ENCODE measurements at regions not wholly inside any gene's neighbourhood (a gene's known extent, or its start where the extent isn't known, plus 50 kb on each side); places are given as distances from the start of the nearest gene placed in this dataset.

DNA sequence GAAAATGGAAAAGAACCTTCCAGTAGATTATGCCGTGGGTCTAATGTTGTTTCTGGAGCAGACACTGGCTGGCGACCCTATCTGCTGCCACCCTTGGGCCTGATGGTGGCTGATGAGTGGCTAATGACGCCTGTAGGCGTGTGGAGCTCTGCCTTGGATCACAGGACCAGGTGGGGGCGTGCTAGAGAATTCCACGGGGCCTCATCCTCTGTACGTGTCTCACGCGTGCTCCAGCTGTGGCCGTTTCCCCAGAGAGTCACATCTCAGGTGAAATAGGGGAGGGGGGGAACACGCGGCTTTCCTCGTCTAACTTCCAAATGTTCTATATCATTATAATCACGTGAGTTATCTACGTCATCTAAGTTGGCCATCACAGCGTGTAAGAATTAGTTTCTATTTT lies 160.9 kb upstream of the SMIM21 start:
- DNase-seq (ENCODE audit: low read depth in 2 of 2): no peak

DNA sequence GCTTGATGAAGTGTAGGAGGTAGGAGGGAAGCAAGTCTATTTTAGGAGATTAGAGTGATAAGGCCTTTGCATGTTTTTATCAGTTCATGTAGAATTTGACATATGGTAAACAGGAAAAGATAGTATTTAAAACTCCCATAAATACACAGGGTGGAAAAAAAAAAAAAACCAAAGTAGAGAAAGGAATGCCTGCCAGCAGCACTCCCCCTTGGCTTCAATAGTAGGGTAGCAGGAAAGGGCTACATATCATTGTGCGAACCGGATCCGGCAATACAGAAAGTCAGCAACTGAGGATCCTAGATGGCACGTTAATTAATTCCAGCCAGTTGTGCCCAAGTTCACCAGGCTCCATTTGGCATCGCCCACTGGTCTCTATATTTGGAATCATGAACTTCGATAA lies 159.6 kb upstream of the SMIM21 start:
- DNase-seq (ENCODE audit: low read depth in 2 of 2): no peak

DNA sequence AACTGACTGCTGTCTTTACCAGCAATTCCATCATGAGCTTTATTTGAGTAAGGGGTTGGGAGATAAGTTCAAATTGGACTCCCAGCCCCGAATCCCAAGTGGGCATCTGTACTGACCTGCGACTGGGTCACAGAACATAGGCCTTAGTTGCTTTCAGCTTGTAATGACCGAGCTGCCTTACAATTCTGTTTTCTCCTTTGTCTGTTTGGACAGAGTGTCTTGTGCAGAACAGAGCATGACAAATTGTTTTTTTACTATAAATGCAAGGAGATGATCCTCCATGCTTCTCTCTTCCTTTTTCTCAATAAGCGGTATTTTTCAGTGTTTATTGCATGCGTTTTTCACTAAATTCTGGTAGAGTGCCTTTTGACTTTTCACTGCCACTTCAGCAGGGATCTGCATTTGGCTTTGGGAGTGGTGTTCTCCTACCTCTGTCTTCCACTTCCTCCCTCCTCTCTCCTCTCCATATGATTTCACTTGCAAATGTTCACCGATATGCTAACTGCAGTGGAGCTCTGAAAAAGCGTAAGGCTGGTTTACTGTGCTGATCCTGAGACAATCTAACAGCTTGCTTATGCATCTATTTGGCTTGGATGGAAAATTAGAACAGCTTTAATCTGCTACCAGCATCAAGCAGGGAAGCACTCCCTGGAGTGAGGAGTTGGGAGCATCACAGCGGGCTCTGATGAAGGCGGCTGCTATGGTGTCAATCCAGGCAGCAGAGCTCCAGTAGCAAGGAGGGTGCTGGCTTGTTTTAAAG lies 158.8 kb upstream of the SMIM21 start:
- DNase-seq (ENCODE audit: low read depth in 2 of 2): no peak

DNA sequence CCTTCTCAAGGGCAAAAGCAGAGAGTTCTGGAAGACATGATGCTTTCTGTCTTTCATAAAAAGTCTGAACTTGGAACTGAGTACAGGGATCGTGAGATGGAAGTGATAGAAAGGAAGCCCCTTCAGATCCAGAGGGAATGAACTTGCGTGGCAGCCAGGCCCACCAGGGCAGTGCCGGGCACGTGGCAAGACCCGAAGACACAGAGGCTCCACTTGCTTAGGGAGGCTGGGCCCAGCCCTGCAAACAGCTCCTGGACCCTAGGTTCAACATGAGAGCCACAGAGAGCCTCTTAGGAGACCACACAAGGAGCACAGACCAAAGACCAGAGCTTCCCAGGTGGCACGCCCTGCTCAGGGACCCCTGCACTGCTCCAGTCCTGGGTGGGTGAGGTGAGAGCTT lies 155.4 kb upstream of the SMIM21 start:
- no peak for DNase-seq (ENCODE audit: low read depth in 2 of 2)

DNA sequence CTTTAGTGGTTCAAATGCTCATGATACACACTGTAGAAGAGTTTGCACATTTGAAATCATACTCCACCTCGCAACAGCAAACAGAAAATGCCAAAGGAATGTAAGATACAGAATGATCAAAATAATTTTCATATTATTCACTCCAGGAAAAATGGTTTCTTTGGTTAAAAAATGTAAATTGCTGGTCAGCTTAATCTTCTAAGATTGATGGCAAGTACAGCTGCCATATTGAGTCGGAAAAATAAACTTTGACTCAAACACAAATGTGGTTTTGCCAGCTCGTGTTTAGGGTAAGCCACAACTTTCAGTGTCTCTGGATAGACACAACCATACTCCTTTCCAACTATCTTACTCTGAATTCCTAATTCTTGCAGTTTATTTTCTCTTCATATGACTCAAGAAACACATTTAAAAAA lies 154.9 kb upstream of the SMIM21 start:
- DNase-seq (ENCODE audit: low read depth in 2 of 2): no peak

DNA sequence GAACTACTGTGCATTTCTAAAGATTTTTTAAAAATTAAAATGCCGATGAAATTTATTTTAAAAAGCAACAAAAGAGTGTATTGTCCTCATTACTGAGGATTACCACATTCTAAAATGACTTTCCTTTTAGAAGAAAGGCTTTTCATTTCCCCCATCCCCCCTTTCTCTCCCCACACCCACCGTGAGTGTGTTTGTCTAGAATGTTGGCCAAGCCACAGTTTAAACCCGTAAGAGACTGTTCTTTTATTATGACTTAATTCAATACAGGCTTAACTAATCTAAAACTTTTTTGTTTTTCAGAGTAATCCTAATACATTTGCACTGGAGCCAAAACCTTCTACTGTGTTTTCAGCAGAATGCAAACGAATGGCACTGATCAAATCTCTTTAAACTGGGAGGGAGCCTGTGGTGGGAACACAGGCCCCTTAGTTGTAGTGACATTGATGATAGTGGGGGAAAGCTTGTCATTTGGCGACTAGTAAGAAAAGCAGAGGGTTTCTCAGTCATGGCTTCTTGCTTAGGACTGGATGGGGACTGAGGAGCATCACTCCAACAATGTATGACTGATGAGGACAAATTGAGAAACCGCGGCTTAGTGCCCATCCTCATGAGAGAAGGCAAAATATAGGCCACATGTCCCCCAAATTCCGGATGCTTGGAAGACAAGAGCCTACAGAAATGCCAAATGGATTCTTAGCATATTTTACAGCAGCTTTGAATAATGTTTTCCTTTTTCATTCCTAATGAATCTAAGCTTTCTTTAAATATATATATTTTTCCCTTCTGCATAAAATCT lies 154.0 kb upstream of the SMIM21 start:
- DNase-seq (ENCODE audit: low read depth in 2 of 2): no peak

DNA sequence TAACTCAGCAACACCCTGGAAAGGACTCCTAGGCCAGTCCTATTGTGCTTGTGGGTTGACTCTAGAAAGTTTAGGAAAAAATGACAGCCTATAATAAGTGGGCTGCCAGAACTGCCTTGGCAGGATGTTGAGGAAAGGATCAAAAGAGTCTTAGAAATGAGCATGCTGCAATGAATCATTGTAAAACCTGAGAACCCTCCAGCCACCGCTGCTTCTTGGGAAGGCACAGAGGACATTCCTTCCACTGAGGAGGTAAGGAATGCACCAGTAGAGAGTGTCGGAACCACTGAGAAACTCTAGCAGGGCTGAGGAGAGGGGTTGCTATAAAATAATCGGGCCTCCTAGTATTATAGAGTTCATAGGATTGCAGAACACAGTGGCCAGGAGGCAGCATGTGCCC lies 146.7 kb upstream of the SMIM21 start:
- no peak for DNase-seq (ENCODE audit: low read depth in 2 of 2)

DNA sequence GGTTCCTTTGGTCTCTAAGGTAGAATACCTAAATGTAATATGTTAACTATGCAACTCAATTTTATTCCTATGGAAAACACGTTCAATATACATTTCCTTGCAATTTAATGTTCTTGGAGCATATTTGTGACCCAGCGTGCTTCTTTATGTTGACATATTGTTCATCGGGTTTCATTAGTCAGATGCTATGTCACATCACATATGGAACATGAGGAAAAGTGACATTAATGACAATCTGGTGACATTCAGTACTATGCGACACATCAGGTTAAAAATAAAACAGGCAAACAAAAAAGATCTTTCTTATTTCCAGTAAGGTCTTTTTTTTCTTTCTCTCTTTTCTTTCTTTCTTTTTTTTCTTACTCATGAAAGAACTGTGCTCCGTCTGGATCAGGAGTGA lies 135.6 kb upstream of the SMIM21 start:
- DNase-seq (ENCODE audit: low read depth in 2 of 2): no peak

DNA sequence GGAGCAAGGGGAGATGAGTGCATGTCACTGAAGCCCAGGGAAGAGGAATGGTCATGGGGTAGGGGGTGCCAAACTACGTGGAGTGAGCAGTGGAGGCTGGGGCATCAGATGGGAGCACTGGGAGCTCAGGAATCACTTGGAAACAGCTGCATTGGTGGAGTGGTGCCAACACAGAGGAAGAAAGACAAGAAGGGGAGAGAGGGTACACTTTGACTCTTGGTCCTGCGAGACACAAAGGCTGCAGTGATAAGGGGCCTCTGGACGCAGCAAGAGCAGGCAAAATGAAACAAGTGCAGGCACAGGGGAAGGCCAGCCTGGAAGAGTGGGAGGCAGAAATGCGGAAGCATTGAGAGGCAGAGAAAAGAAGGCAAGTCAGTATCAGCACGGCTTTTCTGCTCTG lies 134.7 kb upstream of the SMIM21 start:
- DNase-seq (ENCODE audit: low read depth in 2 of 2): no peak

DNA sequence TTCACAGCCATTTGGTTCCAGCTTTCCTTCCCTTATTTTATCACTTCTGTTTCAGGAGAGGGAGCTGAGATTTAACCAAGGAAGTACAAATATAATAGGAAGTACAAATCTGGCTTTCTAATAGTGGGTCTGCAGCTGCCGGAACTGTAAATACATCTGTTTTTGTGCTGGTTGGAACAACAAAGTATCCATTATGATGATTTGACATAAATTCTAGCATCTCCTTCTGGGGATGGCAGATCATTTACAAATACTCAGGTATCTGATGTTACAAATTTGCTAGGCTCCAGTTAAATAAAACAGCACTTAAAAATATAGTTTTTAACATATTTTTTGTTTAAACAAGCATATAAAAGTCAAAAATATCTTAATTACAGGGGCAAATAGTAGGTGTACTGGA lies 131.3 kb upstream of the SMIM21 start:
- no peak for DNase-seq (ENCODE audit: low read depth in 2 of 2)

DNA sequence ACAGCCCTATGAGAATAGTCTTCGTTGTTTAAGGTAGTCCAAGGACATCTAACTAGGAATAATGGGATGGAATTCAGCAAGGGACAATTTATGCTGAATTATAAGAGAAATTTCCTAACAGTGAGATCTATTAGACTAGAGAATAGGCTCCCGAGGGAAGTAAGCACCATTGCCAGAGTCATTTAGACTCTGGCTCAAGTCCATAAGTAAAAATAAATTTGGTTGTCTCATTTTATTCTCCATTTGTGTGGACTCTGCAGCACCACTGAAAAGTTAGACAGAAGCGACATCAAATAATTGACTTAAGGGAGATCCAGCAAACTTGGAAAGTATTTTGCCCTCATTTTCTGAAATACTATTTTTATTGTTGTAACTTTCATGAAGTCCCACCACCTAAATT lies 129.3 kb upstream of the SMIM21 start:
- DNase-seq (ENCODE audit: low read depth in 2 of 2): no peak

DNA sequence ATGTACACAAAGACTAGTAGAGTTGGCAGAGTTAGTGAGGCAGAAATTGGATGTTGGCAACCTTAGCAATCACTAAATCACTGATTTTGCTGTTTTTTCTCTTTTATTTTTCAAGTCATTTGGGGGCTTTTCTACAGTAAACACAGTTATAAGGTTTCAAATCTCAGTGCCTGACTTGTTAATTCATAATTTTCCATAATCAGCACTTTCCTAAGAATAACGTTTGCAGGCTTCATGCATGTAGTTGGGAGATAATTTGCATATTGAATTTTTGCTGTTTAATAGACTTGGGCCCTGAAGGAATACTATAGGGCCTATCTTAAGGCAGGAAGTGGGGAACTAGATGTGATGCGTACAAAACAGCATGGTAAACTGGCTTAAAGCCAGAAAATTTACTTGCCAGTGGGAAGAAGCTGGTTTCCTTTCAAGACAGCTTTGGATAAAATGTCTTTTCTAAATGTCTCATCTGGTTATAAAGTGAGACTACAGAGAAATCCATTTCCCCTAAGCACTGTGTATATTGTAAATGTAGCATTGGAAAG lies 127.2 kb upstream of the SMIM21 start:
- no peak for DNase-seq (ENCODE audit: low read depth in 2 of 2)

DNA sequence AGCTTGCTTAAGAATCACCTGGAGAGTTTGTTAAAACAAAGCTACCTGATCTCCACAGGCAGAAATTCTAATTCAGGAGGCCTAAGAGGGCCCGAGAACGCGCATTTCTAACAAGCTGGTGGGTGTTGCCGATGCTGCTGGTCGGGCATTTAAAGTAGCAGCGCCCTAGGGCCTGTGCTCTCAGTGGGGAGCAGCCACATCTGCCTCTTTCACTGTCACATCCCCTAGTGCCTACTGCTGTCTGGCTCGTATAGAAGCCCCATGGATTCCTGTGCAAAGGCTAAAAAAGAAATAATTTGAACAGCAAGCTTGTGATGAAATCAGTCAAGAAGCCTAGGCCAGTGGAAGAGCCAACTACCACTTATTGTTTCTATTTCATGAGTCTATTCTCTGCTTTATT lies 126.7 kb upstream of the SMIM21 start:
- DNase-seq (ENCODE audit: low read depth in 2 of 2): no peak

DNA sequence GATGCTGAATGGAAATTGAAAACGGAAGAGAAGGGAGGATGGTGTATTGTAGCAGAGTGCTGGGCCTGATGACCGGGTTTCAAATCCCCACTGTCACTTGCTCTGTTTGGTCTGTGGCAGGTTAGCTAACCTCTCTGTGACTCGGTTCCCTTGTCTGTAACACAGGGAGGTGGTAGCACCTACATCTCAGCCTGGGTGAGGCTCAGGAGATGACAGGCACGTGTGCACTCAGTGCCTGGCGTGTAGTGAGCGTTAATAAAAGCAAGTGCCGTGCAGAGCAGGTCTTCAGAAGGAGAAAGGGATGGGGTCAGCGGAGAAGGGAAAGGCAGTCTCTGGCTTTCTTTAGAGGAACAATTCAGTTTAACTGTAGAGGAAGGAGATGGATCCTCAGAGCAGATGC lies 125.5 kb upstream of the SMIM21 start:
- no peak for DNase-seq (ENCODE audit: low read depth in 2 of 2)

DNA sequence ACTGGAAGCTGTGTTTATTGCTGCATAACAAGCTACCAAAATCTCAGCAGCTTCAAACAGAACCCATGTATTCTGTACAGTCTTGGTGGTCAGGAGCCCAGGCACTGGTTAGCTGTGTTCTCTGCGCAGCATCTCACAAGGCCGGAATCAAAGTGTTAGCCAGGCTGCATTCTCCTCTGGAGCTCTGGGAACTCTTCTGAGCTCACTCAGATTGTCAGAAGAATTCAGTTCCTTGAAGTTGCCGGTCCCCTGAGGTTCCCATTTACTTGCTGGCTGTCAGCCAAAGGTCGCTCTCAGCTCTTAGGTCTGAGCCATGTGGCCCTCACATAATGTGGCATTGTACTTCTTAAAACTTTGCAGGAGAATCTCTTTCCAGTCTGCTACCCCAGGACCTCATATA lies 123.6 kb upstream of the SMIM21 start:
- no peak for DNase-seq (ENCODE audit: low read depth in 2 of 2)

DNA sequence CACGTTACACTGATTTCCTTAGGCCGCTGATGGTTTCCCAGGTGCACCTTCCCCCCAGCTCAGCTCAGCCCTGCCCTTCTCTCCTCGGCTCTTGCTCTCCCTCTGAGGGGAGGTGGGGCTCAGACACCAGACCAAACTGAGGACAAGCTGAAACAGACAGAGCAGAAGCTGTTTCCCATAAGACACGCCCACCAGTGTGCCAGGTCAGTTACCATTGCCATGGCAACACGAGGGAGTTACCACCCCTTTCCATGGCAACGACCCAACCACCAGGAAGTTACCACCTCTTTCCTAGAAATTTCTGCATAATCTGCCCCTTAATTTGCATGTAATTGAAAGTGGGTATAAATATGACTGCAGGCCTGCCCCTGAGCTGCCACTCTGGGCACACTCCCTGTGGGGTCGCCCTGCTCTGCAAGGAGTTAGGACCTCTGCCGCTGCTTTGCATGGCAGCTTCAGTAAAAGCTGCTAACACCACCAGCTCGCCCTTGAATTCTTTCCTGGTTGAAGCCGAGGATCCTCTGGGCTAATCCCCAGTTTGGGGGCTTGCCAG lies 120.9 kb upstream of the SMIM21 start:
- no peak for DNase-seq (ENCODE audit: low read depth in 2 of 2)

DNA sequence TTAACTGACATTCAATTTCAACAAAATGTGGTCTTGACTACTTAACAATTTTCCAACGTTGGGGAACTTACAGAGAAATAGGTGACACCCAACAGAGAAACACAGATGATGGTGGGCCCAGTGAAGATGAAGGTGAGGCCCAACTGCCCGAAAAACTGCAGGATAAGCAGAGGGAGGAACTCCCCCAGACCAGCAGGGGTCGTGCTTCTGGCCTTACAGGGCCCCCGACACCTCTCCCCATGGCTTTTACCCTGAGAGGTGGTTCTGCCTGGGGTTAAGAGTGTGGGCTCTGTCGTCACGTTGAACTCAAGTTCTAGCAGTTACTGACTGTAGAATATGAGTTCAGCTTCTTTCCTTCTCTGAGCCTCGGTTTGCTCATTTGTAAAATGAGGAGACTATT lies 119.5 kb upstream of the SMIM21 start:
- no peak for DNase-seq (ENCODE audit: low read depth in 2 of 2)

DNA sequence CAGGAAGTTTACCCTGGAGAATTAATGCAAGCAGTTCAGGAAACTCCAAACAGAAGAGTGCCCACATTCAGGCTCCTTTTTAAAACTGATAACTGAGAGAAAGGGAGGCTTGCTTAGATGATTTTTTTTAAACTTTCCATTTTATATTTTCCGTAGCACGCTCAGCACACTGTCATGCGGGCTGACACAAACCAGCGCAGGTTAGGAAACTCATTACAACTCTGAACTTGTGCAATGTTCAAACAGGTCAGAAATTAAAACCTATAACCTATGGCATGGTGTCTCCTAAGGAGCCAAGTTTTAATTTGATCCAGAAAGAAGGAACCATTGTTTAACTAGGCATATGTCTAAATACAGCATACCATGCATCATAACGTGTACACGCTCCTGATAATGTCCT lies 117.7 kb upstream of the SMIM21 start:
- DNase-seq (ENCODE audit: low read depth in 2 of 2): no peak

DNA sequence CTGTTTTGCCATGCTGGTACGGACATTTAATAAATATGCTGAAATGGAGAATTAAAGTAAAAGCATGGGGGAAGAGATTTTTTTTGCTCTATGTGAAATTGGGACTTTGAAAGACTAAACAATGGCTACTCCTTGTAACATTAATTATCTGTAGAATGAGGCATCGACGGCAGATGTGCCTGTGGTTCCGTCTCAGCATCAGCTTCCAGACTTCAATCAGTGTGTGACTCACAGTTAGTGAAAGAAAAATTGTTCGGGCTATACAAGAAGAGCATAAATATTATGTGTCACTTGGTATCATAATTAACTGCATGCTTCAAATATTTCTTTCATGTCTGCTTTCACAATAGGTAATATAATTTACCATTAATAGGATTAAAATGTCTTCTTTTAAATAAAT lies 117.0 kb upstream of the SMIM21 start:
- no peak for DNase-seq (ENCODE audit: low read depth in 2 of 2)

DNA sequence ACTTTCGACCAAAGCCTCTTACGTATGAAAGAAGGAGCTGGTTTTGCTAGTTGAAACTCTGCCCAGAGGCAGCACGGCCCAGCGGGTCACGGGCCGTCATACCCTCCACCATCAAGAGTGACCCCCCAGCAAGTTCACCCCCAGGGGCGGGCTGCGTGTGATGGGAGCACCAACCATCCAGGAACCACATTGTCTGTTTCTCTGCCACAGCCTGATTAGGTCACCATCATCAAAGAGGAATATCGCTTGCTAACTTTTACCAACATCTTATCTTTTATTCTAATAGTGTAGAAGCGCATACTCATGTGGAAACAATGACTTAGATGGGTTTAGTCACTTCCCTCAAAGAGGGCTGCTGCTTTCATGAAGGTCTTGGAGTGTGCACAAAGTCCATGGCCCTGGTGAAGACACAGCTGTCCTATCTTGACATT lies 116.6 kb upstream of the SMIM21 start:
- DNase-seq (ENCODE audit: low read depth in 2 of 2): no peak

DNA sequence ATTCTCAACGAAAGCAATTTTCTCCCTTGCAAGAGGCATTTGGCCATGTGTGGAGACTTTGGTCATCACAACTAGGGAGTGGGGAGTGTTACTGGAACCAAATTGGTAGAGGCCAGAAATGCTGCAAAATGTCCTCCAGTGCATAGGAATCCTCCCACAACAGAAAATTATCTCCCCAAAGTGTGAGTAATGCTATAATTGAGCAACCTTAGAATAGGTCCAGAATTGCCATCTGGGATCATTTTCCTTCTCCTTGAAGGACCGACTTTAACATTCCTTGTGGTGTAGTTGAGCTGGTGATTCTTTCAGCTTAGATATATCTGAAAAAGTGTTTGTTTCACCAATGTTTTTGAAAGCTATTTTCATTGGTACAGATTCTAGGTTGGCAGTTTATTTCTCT lies 111.2 kb upstream of the SMIM21 start:
- no peak for DNase-seq (ENCODE audit: low read depth in 2 of 2)

DNA sequence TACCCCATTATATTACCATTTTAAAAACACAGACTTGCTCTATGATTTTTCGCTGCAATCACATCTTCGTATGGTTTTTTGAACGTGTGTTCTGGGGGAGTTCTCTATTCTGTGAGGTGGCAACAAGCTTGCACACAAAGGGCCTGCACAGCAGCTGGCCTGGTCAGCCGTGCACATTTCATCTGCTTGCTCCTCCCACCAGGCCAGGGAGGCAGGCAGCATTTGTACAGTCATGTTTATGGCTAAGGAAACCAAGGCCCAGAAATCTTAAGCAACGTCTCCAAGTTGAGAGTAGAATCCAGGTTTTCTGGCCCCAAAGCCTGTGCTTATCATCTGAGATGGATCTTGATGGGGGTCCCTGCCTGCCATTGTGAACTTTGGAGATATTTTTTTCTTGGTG lies 106.4 kb upstream of the SMIM21 start:
- DNase-seq (ENCODE audit: low read depth in 2 of 2): no peak

DNA sequence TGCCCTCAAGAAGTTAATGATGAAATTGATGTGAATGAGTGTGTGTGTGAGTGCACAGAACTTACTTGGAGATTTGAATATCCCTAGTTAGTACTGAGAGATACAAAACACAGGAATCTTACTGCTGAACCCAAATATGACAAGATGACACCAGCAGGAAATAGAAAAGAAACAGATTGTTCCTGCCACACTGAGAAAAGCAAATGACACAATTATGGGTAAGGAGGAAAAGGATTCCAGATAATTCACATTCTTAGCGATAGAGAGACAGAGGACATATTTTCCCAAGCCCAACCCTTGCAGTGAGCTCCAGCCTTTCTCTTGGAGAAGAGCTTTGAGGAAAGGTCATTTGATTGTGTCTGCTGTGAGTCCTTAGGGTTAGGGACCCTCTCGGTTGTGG lies 105.7 kb upstream of the SMIM21 start:
- DNase-seq (ENCODE audit: low read depth in 2 of 2): no peak

Data from stimulated activated CD8-positive, alpha-beta memory T cell treated with anti-CD3 and anti-CD28 coated beads, Interleukin-2, amount 100 ng/mL, for 48 hours (primary cell).